OCI-LY1 (cell line): ENCODE measurements at regions not wholly inside any gene's neighbourhood (a gene's known extent, or its start where the extent isn't known, plus 50 kb on each side); places are given as distances from the start of the nearest gene placed in this dataset.

Source experiments
- EZH2 ChIP-seq: fragments of 200-600 bp; sonication (generic), shearing (Covaris generic); IDR thresholded peaks from 2 replicates; pipeline ENCODE4 v1.8.0; 2017; ENCODE audit warnings: borderline replicate concordance, mixed run types, mild to moderate bottlenecking, antibody characterized with exemption, low read length, moderate library complexity, mixed read lengths
- TF ChIP-seq, protein P1 (sequence below): fragments of 200-600 bp; sonication (generic), shearing (Covaris generic); IDR thresholded peaks from 2 replicates; pipeline ENCODE4 v1.5.1; 2017; ENCODE audit warnings: mild to moderate bottlenecking, antibody characterized with exemption, low read length, moderate library complexity, mixed read lengths

DNA sequence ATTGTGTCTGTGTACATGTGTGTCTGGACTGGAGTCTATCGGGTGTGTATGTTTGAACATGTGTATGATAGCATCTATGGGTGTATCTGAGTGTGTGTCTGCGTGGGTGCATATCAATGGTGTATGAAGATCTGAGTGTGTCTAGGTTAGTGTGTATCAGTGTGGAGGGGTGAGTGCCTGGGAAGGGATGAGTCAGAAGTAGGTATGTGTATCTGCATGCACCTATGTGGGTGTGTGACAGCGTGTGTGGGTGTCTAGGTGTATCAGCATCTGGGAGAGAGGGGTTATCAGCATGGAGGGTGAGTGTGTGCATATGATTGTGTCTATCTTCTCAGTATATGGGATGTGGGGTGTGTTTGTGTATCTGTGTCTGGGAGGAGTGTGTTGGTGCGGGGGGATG is 58.2 kb upstream of the LHX1 start:
- TF ChIP-seq, protein P1, sequence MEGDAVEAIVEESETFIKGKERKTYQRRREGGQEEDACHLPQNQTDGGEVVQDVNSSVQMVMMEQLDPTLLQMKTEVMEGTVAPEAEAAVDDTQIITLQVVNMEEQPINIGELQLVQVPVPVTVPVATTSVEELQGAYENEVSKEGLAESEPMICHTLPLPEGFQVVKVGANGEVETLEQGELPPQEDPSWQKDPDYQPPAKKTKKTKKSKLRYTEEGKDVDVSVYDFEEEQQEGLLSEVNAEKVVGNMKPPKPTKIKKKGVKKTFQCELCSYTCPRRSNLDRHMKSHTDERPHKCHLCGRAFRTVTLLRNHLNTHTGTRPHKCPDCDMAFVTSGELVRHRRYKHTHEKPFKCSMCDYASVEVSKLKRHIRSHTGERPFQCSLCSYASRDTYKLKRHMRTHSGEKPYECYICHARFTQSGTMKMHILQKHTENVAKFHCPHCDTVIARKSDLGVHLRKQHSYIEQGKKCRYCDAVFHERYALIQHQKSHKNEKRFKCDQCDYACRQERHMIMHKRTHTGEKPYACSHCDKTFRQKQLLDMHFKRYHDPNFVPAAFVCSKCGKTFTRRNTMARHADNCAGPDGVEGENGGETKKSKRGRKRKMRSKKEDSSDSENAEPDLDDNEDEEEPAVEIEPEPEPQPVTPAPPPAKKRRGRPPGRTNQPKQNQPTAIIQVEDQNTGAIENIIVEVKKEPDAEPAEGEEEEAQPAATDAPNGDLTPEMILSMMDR, result no peak
- no peak for TF ChIP-seq EZH2
